ENCODE measurements at regions not wholly inside any gene's neighbourhood (a gene's known extent, or its start where the extent isn't known, plus 50 kb on each side); places are given as distances from the start of the nearest gene placed in this dataset.

DNA sequence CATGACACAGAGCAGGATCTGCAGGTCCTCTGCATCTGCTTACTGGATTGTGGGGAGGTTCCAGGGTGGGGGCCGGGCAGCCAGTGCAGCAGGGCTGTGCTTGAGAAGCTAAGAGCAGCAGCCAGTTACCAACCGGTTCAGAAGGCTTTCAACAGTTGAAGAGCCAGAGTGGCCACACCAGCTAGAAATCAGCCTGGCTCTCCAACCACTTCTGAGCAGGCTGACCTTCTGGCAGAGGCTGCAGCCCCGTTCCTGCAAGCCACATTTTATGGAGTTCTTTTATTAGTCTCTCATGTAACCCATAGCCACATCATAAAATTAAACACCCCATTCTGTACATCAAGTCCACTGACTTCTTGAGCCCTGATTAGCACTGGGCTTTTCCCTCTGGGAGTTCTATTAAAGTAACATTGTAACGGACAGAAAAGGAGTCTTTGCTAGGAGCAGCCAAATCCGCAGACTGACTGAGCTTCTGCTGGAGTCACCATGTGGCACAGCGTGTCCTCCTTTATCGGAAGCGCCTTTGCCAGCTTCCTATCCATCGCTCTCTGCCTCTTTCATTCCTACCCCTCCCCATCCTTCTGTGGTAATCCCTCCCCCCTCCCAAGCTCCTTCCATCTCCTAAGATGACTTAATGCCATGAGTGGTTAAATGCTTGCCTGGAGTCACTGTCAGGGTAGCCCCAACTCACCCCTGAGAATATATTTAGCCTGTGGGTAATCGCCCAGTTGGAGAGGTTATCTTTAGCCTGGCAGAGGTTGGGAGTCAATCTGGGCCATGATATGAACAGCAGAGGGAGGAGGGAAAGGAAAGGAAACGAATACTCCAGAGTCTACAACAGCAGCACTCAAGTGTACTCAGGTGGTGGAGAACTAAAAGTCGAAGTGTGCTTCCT lies 138.5 kb upstream of the HES1 start:
- peak; percentile 73 for DNase-seq

DNA sequence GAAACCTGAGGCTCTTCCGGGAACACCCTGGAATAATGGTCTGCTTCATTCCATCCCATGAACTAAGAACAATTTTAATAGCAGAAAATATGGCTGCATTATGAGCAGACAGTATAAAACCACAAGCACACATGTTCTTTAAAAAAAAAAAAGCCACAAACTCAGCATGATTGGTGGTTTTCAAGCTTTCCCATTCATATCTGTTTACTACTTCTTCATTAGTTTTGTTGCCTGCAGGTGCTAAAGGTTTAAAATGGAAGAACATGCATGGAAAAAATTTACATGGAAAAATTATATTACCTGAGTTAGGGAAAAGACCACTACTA lies 137.9 kb upstream of the HES1 start:
- peak; percentile 52 for DNase-seq

DNA sequence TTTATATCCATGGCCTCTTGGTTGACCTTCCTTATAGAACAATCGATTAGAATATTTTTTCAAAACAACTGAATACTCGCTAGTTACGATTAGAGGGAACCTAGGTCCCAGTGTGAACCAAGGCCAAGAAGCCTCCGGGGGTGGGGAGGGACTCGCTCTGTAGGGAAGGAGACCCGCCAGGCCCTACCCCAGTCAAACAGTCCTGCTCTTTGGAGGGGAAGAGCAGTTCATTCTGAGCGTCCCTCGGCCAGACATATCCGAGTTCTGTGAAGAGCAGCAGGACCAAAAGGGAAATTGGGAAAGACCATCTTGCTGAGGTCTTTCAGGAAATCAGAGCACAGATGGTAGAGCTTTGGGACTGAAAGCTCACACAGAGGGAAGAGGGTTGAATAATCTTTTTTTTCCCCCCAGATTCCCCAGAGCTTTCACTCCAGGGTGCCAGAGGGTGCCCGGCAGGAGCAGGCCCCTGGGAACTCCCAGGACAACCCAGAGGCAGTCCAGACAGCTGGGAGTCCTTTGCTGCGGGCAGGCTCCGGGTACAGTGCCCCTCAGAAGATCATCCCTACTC lies 137.2 kb upstream of the HES1 start:
- DNase-seq = no peak

DNA sequence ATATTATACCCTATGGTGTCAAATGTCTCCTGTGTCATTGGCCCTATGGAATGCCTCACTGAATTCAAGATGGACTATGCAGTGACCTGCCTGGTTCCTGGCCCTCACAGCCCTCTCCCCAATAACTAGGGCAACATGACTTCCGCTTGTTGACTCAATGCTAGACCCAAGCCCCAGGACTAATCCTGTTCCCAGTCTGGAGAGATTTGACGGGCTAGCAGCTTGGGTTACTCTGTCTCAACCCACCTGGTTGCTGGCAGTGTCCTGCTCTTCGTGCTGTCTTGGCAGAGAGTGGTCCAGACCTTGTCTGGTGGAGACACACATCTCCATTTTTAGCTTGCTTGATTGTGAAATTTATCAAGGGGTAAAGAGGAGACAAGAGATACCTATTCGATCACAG lies 135.8 kb upstream of the HES1 start:
- no peak for DNase-seq

DNA sequence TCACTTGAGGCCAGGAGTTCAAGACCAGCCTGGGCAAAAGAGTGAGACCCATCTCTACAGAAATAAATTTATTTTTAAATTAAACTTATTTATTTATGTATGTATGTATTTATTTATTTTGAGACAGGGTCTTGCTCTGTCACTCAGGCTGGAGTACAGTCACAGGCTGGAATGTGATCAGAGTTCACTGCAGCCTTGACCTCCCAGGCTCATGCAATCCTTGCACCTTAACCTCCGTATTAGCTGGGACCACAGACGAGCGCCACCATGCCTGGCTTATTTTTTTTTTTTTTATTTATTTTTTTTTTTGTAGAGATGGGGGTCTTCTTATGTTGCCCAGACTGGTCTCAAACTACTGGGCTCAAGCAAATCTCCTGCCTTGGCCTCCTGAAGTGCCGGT lies 135.2 kb upstream of the HES1 start:
- no peak for DNase-seq

DNA sequence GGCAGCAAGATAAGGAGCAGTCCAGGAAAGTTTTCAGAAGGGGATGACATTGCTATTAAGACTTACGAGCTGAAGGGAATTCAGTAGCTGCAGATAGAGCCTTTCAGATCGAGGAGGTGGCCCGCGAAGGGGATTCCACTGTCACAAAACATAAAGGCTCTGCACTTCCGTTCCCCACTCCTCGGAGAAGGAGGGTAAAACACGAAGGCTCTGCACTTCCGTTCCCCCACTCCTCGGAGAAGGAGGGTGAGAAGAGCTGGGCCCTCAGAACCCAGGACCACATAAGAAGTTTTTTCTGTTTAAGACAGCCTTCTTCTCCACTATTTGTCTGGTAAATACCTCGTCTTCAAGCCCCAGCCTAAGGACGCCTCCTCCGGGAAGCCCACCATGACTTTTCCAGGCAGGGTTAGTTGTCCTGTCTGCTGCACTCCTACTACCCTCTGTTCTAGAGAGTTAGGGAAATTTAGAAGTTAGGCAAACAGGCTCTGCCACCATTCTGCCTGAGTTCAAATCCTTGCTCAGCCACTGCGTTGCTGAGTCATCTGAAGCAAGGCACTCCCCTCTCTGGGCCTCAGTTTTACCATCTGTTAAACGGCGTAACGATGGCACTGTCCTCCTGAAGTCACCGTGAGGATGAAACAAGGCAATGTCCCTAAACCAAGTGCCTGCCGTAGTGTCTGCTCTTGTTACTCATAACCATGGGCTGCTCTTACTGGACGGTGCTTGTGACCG lies 134.1 kb upstream of the HES1 start:
- no peak for DNase-seq

DNA sequence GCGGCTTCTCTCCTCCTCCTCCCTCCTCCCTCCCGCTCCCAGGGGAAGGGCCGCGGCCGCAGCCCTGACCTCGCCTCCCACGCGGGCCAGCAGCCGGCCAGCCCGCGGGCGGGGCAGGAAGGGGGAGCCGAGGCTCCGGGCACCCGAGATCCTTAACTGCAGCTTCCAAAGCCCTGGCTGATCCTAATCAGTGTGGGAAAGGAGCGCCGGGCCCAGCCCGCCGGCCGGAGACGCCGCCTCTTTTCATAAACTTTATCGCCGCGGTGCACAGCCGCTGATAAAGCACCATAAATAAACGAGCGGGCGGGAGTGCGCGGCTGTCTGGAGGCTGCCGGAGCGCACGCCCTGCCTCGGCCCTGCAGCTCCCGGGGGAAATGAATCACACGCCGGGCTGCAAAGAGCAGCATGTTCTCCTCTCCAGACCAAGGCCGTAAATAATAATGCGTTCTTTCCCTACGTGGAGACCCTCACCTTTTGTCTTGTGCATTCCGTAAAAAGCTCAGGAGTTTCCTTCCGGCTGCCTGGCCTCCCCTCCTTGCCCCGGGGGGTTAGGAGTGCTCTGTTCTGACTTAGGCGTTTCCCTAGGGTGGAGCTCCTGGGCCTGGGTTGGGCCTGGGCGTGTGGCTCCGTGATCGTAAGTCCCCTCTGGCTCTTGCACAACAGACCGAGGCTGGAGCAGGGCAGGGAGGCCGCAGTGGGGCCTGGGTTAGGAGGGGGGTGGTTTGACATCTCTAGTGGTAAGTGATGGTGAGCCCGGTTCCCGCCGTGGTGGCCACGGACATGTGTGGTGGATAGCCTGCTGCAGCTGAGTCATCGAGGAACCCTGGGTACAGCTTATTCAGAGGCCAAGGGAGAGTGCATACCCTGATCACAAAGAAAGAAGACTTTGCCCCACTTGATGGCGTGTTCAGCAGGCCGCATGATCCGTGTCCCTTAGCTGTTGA lies 132.6 kb upstream of the HES1 start:
- peak; percentile 95 for DNase-seq

DNA sequence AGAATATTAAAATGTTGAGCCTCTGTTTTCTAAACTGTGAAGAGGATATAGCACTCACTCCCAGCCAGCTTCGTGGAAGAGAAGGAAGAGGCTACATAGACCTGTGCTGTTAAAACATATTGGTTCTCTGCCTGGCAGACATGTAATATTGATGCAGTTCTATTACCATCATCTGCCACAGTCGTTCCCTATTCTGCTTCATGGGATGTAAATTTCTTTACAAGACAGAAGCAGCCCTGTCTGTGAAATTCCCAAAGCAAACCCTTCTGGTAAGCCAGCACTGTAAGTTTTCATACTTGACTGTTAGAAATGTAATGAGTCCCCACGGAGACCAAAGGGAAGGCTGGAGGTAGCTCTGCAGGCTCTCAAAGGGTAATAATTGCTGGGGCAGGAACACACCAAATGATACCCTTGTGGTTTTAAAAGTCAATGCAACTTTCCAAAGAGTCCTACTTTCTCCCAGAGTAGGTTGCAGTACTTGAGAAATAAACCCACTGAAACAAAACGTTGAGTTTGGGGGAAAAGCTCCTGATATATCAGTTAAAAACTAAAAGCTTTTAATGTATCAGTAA lies 129.9 kb upstream of the HES1 start:
- DNase-seq = no peak

DNA sequence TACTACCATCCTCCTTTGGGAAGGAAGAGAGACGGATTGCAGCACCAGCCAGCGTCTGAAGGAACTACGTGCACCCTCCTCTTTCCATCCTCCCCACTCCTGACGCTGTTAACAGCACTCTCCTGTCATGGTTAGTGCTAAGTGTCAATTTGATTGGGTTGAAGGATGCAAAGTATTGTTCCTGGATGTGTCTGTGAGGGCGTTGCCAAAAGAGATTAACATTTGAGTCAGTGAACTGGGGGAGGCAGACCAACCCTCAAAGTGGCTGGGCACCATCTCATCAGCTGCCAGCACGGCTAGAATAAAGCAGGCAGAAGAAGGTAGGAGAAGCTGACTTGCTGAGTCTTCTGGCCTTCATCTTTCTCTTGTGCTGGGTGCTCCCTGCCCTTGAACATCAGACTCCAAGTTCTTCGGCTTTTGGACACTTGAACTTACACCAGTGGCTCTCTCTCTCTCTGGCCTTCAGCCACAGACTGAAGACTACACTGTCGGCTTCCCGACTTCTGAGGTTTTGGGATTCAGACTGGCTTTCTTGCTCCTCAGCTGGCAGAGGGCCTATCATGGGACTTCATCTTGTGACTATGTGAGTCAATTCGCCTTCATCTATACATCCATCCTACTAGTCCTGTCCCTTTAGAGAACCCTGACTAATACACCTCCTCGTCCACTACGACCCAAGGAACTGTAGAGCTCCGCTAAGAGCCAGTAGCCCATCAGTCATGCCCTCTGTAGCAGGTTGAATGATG lies 128.2 kb upstream of the HES1 start:
- DNase-seq = peak; percentile 81

DNA sequence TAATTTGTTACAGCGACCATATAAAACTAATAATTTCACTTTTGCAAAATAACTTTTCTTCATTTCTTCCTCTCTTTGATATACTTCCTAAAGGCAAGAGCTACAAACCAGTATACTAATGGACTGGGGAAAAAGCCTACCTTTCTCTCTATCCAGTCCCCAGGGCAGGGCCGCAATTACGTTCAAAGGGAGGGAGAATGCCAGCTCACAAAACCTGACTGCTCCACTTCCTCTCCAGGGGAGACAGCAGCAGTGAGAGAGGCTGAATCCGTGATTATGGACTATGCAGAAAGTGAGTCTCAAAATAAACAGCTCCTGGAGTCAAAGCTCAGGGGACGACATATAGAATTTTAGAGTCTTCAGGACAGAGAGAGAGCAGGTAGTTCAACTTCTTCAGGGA lies 126.9 kb upstream of the HES1 start:
- DNase-seq = no peak

DNA sequence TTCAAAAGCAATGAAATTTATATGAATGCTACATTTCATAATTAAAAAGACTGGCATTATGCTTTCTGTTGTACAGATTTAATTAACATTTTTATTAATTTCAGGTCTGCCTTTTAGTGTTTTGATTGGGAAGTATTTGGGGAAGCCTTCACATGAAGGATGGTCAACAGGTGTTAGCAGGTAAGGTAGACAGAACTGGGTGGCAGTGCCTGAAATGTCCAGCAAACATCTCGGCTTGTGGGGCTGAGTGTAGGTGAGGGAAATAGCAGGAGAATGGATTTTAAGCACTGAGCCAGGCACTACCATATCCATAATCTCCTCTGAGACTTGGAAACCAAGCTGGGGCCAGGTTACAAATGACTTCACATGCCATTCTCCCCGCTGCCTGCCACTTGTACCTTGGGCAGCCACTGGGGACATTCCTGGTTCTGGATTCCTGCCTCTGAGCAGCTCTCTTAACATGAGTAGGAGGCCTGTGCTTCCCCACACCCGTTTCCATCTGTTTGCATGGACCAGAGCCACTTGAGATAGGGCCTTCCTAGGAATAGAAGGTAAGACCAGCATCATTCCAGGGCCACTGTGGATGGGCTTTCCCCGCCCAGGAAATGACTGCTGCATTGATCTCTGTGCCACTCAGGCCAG lies 125.9 kb upstream of the HES1 start:
- no peak for DNase-seq

DNA sequence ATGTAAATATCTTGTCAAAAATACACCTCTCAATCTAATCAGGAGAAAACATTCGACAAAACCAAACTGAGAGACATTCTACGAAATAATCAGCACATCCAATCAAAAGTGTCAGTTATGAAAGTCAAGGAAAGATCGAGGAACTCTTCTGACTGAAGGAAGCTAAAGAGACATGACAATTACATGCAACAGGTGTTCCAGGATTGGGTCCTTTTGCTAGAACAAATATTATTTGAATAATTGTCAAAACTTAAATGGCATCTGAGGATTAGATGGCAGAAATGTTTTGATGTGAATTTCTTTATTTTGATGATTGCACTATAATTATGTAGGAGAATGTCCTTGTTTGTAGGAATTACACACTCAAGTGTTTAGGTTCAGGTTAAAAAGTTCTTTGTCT lies 124.1 kb upstream of the HES1 start:
- DNase-seq = no peak

DNA sequence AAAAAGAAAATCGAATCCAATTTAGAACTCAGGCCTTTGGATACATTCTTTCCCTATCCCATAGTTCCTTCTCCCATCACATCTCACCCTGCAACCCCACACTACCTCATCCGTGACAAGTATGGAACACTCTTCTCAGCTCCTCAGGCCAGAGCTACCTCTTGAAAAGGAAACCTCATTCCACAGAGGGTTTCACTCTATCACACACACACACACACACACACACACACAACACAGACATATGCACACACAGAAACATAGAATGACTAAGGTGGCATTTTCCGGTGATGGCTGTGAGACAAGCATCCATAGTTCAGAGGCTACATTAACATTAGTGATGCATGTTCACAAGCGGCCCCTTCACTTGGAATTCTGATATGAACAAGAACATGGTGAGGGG lies 122.0 kb upstream of the HES1 start:
- no peak for DNase-seq

DNA sequence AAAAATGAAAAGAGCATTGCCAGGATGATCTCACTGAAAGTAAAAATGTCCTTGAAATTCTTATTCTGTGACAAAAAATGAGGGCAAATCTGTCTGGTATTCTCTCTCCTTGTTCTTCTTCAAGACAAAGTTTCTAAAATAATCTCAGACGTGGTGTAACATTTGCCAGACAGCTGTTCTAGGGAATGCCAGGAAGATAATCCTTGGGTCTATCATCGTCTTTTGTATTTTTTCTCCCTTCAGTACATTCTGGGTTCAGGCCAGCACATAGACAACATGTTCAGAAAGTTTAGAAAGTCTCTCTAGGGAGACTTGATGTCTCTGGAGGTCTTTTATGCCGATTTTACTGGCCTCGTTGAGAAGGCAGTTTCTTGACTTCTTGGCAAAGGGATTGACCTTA lies 121.2 kb upstream of the HES1 start:
- no peak for DNase-seq

DNA sequence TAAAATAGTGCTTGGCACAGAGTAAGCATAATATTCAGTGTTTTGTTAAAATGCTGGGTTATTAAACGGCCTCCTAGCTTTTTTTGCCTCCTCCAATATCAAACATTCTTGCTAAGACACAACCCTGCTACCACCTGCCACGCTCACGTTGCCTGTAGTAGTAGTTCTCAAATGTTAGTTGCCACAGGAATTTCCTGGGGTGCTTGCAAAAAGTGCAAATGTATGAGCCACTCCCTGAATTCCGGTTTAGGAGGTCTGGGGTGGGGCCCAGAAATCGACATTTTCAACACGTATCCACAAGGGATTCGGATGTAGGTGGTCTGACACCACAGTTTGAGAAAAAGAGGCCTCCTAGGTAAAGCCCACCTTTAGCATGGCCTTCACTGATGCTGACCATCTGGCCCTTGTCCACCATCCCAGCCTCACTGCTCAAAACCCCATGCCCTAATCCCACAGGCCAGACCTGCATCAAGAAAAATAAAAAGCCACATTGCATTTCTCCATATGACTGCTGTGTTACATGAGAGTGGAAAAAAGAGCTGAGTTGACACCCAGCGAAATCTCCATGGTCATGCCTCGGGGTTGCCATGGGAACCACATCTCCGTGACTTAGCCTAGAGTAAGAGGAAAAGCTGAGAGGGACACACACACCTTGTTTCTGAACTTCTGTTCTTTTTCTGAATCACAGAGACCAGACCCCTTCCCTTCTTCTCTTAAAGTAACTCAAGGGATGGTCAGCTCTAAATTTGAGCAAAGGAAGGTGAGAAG lies 116.4 kb upstream of the HES1 start:
- DNase-seq = no peak

DNA sequence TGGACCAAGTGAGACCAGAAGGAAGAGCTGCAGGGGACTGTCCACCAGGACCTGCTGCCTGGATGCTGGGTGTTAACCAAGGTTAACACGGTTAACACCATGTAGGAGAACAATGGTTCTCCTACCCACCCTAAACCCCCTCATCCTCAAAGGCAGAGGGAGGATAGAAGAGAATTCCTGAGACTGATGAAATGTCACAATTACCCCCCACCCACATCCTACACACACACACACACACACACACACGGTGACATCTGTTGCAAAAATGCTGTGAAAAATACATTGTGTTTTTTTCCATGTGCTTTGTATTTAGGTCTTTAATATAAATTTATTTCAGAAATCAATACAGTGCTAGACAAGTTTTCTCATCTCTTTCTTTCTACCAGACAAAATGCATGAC lies 113.9 kb upstream of the HES1 start:
- DNase-seq = no peak

DNA sequence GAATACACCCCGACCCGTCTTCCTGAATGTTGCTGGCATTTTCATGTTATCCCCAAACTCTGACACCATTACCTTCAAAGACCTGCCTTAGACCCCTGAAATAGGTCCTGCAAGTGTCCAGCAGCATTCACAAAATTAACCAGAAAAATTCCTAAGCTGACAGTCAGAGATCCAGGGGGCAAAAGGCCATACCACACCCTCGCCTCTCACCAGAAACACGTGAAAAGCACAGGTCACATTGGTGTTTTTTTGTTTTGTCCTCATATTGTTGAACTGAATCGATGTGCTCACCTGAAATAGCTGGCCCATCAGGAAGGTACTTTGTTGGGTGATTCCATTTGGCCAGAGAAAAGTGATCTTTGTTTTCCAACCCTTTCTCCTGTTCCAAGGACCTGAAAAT lies 113.1 kb upstream of the HES1 start:
- no peak for DNase-seq

DNA sequence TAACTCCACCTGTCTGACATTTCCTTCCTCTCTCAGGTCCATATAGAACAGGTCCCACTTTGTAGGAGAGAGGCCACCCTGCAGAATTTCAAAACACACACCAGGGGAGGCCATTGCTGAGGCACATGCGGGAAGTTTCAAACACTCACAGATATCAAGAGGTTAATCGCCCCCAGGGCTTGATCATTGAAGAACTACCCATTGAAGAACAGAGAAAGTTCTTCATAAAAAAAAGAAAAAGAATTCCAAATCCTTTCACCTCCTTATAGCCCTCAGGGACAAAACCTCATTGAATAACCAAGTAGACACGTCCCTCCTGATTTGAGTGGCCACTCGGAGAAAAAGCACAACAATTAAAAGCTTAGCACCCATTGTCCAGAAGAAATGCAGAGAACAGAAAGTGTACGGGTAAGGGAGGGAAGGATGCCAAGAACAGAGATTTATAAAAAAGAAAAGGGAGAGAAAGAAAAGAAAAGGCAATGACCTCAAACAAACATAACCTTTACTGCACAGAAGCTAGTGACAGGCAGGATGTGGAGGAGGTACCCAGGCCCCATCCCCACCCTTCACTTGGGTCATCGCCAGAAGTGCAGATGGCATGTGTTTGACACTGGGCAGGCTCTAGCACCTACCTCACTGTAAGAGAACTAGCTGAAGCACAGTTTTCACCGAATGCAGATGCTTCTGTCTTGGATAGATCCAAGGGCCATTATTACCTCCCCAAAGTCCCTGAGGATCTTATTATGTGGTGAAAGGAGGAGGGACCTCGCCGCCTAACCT lies 112.3 kb upstream of the HES1 start:
- DNase-seq = peak; percentile 50

DNA sequence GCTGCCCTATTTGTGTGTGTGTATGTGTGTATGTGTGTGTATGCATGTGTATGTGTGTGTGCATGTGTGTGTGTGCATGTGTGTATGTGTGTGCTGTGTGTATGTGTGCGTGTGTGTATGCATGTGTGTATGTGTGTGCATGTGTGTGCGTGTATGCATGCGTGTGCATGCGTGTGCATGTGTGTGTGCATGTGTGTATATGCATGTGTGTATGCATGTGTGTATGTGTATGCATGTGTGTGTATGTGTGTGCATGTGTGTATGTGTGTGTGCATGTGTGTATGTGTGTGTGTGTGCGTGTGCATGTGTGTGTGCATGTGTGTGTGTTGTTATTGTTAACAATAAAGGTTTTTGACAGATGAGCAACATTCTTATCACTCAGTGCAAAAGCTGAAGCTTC lies 110.8 kb upstream of the HES1 start:
- DNase-seq = no peak

DNA sequence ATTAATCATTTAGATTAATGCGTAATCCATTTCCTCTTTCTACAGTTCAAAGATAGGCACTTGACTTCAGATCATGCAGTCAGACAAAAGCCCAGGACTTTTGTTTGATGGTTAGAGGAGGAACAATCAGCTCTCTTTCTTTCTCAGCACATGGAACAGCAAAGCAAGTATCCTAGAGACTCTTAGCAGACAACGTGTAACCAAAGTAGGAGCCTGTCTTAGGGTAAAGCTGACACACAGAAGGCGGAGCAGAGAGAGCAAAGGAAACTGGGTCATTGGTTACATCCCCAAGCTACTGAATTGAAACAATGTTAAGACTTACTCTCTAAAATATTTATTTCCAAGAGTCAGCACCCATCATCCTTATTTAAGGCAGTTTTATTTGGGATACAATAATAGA lies 110.0 kb upstream of the HES1 start:
- DNase-seq = no peak

All from hematopoietic multipotent progenitor cell treated with erythropoietin and hydrocortisone succinate and interleukin-3 and kit ligand, for 6 days (in vitro differentiated cells).